H9 (cell line): ENCODE measurements at regions not wholly inside any gene's neighbourhood (a gene's known extent, or its start where the extent isn't known, plus 50 kb on each side); places are given as distances from the start of the nearest gene placed in this dataset.

Experiments used
- DNase-seq: peaks from one replicate; pipeline ENCODE4 v3.0.0-alpha.2; 2017
- H2AFZ ChIP-seq: one replicate; pipeline ENCODE4 v1.6.1; 2013; ENCODE audit warnings: mild to moderate bottlenecking, low read length, control low read depth, moderate library complexity
- H2AK5ac ChIP-seq: 2 replicates; pipeline ENCODE4 v1.6.1; 2013; ENCODE audit warnings: low read length, control low read depth, mixed read lengths; ENCODE audit not compliant: insufficient read length
- H2BK120ac ChIP-seq: one replicate; pipeline ENCODE4 v1.6.1; 2013; ENCODE audit warnings: low read depth, mild to moderate bottlenecking, low read length, control low read depth, inconsistent platforms; ENCODE audit not compliant: poor library complexity, severe bottlenecking
- H2BK12ac ChIP-seq: 2 replicates; pipeline ENCODE4 v1.6.1; 2013; ENCODE audit warnings: low read length, control low read depth, mixed read lengths, low read depth; ENCODE audit not compliant: insufficient read length
- H2BK15ac ChIP-seq: 2 replicates; pipeline ENCODE4 v1.6.1; 2013; ENCODE audit warnings: low read depth, low read length, control low read depth
- H2BK20ac ChIP-seq: one replicate; pipeline ENCODE4 v1.6.1; 2013; ENCODE audit warnings: low read depth, mild to moderate bottlenecking, low read length, control low read depth, inconsistent platforms; ENCODE audit not compliant: poor library complexity, severe bottlenecking
- H2BK5ac ChIP-seq: 2 replicates; pipeline ENCODE4 v1.6.1; 2013; ENCODE audit warnings: low read length, control low read depth, mixed read lengths; ENCODE audit not compliant: insufficient read length
- H3K14ac ChIP-seq: 2 replicates; pipeline ENCODE4 v1.6.1; 2013; ENCODE audit warnings: low read length, control low read depth; ENCODE audit not compliant: insufficient read depth
- H3K18ac ChIP-seq: 2 replicates; pipeline ENCODE4 v1.6.1; 2013; ENCODE audit warnings: low read depth, mild to moderate bottlenecking, mixed read lengths, low read length, control low read depth; ENCODE audit not compliant: insufficient read length
- H3K23ac ChIP-seq: 2 replicates; pipeline ENCODE4 v1.6.1; 2013; ENCODE audit warnings: low read length, control low read depth, mixed read lengths, low read depth; ENCODE audit not compliant: insufficient read length
- H3K23me2 ChIP-seq: 2 replicates; pipeline ENCODE4 v1.6.1; 2013; ENCODE audit warnings: low read depth, mild to moderate bottlenecking, mixed read lengths, low read length, control low read depth; ENCODE audit not compliant: insufficient read length, poor library complexity, severe bottlenecking
- H3K27ac ChIP-seq: 2 replicates; pipeline ENCODE4 v1.5.1; 2013; ENCODE audit warnings: low read length, control low read depth, mixed read lengths, low read depth; ENCODE audit not compliant: insufficient read length
- H3K27me3 ChIP-seq: 2 replicates; pipeline ENCODE4 v1.6.1; 2013; ENCODE audit warnings: low read length, control low read depth, inconsistent platforms; ENCODE audit not compliant: insufficient read depth
- H3K4ac ChIP-seq: 2 replicates; pipeline ENCODE4 v1.6.1; 2013; ENCODE audit warnings: low read depth, mild to moderate bottlenecking, control low read depth, inconsistent platforms, low read length, moderate library complexity
- H3K4me1 ChIP-seq: 2 replicates; pipeline ENCODE4 v1.6.1; 2013; ENCODE audit warnings: low read length, control low read depth, inconsistent platforms; ENCODE audit not compliant: insufficient read depth
- H3K4me2 ChIP-seq: 2 replicates; pipeline ENCODE4 v1.6.1; 2013; ENCODE audit warnings: low read length, control low read depth, mixed read lengths; ENCODE audit not compliant: insufficient read length, insufficient read depth
- H3K56ac ChIP-seq: 2 replicates; pipeline ENCODE4 v1.6.1; 2013; ENCODE audit warnings: low read depth, mild to moderate bottlenecking, mixed read lengths, low read length, control low read depth; ENCODE audit not compliant: insufficient read length
- H3K79me1 ChIP-seq: 2 replicates; pipeline ENCODE4 v1.6.1; 2013; ENCODE audit warnings: low read depth, mild to moderate bottlenecking, moderate library complexity, low read length, control low read depth, inconsistent platforms; ENCODE audit not compliant: insufficient read depth, poor library complexity, severe bottlenecking
- H3K79me2 ChIP-seq: 2 replicates; pipeline ENCODE4 v1.6.1; 2013; ENCODE audit warnings: low read length, control low read depth, inconsistent platforms; ENCODE audit not compliant: insufficient read depth
- H3K9ac ChIP-seq: 2 replicates; pipeline ENCODE4 v1.6.1; 2013; ENCODE audit warnings: low read length, control low read depth, mixed read lengths; ENCODE audit not compliant: insufficient read length; ENCODE audit errors: extremely low read depth
- H3K9me3 ChIP-seq: one replicate; pipeline ENCODE4 v1.6.1; 2013; ENCODE audit warnings: low read depth, low read length, inconsistent platforms; ENCODE audit not compliant: control insufficient read depth
- H3T11ph ChIP-seq: one replicate; pipeline ENCODE4 v1.6.1; 2013; ENCODE audit warnings: mild to moderate bottlenecking, low read length, control low read depth, inconsistent platforms
- H4K20me1 ChIP-seq: one replicate; pipeline ENCODE4 v1.6.1; 2013; ENCODE audit not compliant: control insufficient read depth, insufficient read length, insufficient read depth
- H4K5ac ChIP-seq: 2 replicates; pipeline ENCODE4 v1.6.1; 2013; ENCODE audit warnings: low read depth, mild to moderate bottlenecking, mixed read lengths, low read length, control low read depth; ENCODE audit not compliant: insufficient read length
- H4K8ac ChIP-seq: replicated peaks from 2 replicates; pipeline ENCODE4 v1.6.1; 2013; ENCODE audit warnings: low read length, control low read depth, mixed read lengths, low read depth; ENCODE audit not compliant: insufficient read length
- H4K91ac ChIP-seq: 2 replicates; pipeline ENCODE4 v1.6.1; 2013; ENCODE audit warnings: low read depth, mild to moderate bottlenecking, moderate library complexity, mixed read lengths, low read length, control low read depth; ENCODE audit not compliant: insufficient read length
- H3K27ac Mint-ChIP-seq, 3 experiments: 2 replicates in 2 of 3; 3 replicates in 1 of 3; pipeline ENCODE4 v1.8.0; 2020 to 2021; ENCODE audit warnings: mixed read lengths in 3 of 3, mild to moderate bottlenecking in 1 of 3, moderate library complexity in 1 of 3
- H3K27me3 Mint-ChIP-seq: 2 replicates; pipeline ENCODE4 v1.8.0; 2021; ENCODE audit warnings: low read depth, mild to moderate bottlenecking, moderate library complexity, mixed read lengths
- H3K36me3 Mint-ChIP-seq, 3 experiments: 2 replicates in 2 of 3; 3 replicates in 1 of 3; pipeline ENCODE4 v1.8.0; 2020 to 2021; ENCODE audit warnings: low read depth in 3 of 3, mixed read lengths in 3 of 3; ENCODE audit not compliant: insufficient read depth in 1 of 3
- H3K4me1 Mint-ChIP-seq, 2 experiments: 2 replicates each; pipeline ENCODE4 v1.8.0; 2020; ENCODE audit warnings: mixed read lengths in 2 of 2
- H3K4me3 Mint-ChIP-seq, 2 experiments: 2 replicates in 1 of 2; 3 replicates in 1 of 2; pipeline ENCODE4 v1.8.0; 2020 to 2021; ENCODE audit warnings: mild to moderate bottlenecking in 2 of 2, mixed read lengths in 2 of 2, moderate library complexity in 1 of 2
- H3K9me3 Mint-ChIP-seq, 2 experiments: 2 replicates in 1 of 2; 3 replicates in 1 of 2; pipeline ENCODE4 v1.8.0; 2020; ENCODE audit warnings: mild to moderate bottlenecking in 2 of 2, mixed read lengths in 2 of 2, moderate library complexity in 1 of 2
- CTCF ChIP-seq: fragments of 200-600 bp; sonication (generic); conservative IDR thresholded peaks from 3 replicates; pipeline ENCODE4 v1.8.0; 2021; ENCODE audit warnings: antibody characterized with exemption, mild to moderate bottlenecking
- WGBS: extraction: QIAGEN DNeasy Blood & Tissue Kit; methylation state at CpG from one replicate; pipeline ENCODE4 v1.1.7; 2013; ENCODE audit warnings: missing lambda C conversion rate, low lambda C conversion rate, mixed read lengths; ENCODE audit not compliant: insufficient read length; ENCODE audit errors: extremely low coverage; 5-methylcytosine and 5-hydroxymethylcytosine counted together

DNA sequence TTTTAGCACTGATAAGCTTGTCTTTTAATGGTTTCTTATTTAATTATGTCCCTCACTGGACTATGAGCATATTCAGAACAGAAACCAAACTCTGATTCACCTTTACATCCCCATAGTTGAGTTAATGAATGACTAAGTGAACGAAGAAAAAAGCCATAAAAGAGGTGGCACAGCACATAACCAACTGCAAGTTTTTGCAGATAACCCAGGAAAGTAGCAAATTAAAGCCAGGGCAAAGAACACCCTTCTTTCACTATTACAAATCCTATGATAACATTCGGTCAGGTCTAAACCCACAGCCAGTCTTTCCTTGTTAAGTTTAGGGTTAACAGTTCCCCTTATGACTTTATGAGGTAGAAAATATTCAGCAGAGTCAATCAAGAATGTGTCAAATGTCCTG, 102.7 kb downstream of the RIN2 start:
- Mint-ChIP-seq H3K27ac (no peak overlapping the region), H3K36me3 (no peaks in the 10 kb centered on the region), H3K4me3 (no peak overlapping the region), H3K27me3 (peaks cover 7% of the 10 kb centered on the region; the same call in 1 of the 2 replicates), H3K4me1 (peaks cover 2 to 3% of the 10 kb centered on the region in 2 experiments; a peak in 2 of 4 replicates), H3K9me3 (peaks cover 0 to 5% of the 10 kb centered on the region in 2 experiments; a peak in 2 of 5 replicates)
- DNase-seq: no peak
- H2BK12ac ChIP-seq: no peak overlapping the region
- no peak overlapping the region for H4K91ac ChIP-seq
- H2AK5ac ChIP-seq: no peak overlapping the region
- H2BK20ac ChIP-seq: no peak overlapping the region
- H3K9me3 ChIP-seq: no peaks in the 10 kb centered on the region
- no peak overlapping the region for H3K56ac ChIP-seq
- H3K27ac ChIP-seq: no peak overlapping the region
- no CpG with 5 or more reads among the region's 2 CpGs for WGBS
- no peak overlapping the region for H3K18ac ChIP-seq
- no peak overlapping the region for H2BK120ac ChIP-seq
- H3K4me1 ChIP-seq: no peaks in the 10 kb centered on the region
- H3K27me3 ChIP-seq: no peaks in the 10 kb centered on the region
- H3K14ac ChIP-seq: no peak overlapping the region
- no peak overlapping the region for H3T11ph ChIP-seq
- H3K4me2 ChIP-seq: no peak overlapping the region
- no peak overlapping the region for H4K5ac ChIP-seq
- H4K8ac ChIP-seq: no peak overlapping the region
- no peak for TF ChIP-seq CTCF
- no peak overlapping the region for H3K4ac ChIP-seq
- H2BK15ac ChIP-seq: no peak overlapping the region
- no peaks in the 10 kb centered on the region for H3K23me2 ChIP-seq
- no peak overlapping the region for H3K23ac ChIP-seq
- H3K79me1 ChIP-seq: no peaks in the 10 kb centered on the region
- H3K9ac ChIP-seq: no peak overlapping the region
- H2AFZ ChIP-seq: no peak overlapping the region
- no peaks in the 10 kb centered on the region for H3K79me2 ChIP-seq
- H4K20me1 ChIP-seq: no peaks in the 10 kb centered on the region
- no peak overlapping the region for H2BK5ac ChIP-seq
